ENCODE measurements at regions not wholly inside any gene's neighbourhood (a gene's known extent, or its start where the extent isn't known, plus 50 kb on each side); places are given as distances from the start of the nearest gene placed in this dataset.

DNA sequence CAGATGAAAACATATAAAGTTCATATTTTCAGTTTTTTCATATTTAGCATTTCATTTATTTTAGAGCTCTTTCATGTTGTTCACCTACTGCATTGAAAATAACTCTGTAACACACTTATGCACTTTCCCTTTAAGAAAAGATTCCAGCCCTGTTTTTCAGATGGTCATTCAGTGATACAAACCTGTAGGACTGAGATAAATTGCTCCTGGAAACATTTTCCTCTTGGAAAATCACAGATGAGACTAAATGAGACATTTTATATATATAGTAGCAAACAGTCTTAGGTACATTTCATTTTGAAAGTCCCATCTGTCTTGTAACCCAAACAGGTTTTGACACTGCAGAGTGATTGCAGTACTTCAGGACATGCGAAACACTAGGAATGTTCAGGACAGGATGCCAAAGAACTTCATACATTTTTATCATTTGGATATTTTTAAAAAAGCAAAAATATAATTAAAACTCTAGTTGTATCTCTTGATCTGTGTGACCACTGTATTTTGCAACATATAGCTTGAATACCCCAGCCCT lies 412.4 kb downstream of the MTX2 start:
- DNase-seq (no peak), FAIRE-seq (no peak)
- H3K36me3 ChIP-seq (ENCODE audit: control insufficient read depth in 2 of 3, insufficient read depth in 3 of 3, low read length in 3 of 3) = no peaks in the 10 kb centered on the region
- TF ChIP-seq, protein P1, sequence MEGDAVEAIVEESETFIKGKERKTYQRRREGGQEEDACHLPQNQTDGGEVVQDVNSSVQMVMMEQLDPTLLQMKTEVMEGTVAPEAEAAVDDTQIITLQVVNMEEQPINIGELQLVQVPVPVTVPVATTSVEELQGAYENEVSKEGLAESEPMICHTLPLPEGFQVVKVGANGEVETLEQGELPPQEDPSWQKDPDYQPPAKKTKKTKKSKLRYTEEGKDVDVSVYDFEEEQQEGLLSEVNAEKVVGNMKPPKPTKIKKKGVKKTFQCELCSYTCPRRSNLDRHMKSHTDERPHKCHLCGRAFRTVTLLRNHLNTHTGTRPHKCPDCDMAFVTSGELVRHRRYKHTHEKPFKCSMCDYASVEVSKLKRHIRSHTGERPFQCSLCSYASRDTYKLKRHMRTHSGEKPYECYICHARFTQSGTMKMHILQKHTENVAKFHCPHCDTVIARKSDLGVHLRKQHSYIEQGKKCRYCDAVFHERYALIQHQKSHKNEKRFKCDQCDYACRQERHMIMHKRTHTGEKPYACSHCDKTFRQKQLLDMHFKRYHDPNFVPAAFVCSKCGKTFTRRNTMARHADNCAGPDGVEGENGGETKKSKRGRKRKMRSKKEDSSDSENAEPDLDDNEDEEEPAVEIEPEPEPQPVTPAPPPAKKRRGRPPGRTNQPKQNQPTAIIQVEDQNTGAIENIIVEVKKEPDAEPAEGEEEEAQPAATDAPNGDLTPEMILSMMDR (IDR thresholded peaks at IDR 0.05; ENCODE audit: borderline replicate concordance, extremely low read depth, insufficient read depth) = no peak
- intact Hi-C loops (cut with DNase I) = no loop called here
- no peak overlapping the region for H3K9ac ChIP-seq (ENCODE audit: low read length in 3 of 3)
- no peaks in the 10 kb centered on the region for H3K9me3 ChIP-seq (ENCODE audit: control insufficient read depth in 2 of 3, insufficient read depth in 1 of 3, low read length in 3 of 3)
- no peaks in the 10 kb centered on the region for H3K4me1 ChIP-seq (ENCODE audit: control insufficient read depth in 2 of 3, insufficient read depth in 2 of 3, low read depth in 1 of 3, low read length in 3 of 3)
- H3K4me3 ChIP-seq (ENCODE audit: low read length in 3 of 3) = no peak overlapping the region
- H3K27ac ChIP-seq (ENCODE audit: low read depth in 2 of 2, low read length in 2 of 2) = no peak overlapping the region
- H3K27me3 ChIP-seq (ENCODE audit: control insufficient read depth, insufficient read depth, low read length) = no peaks in the 10 kb centered on the region

DNA sequence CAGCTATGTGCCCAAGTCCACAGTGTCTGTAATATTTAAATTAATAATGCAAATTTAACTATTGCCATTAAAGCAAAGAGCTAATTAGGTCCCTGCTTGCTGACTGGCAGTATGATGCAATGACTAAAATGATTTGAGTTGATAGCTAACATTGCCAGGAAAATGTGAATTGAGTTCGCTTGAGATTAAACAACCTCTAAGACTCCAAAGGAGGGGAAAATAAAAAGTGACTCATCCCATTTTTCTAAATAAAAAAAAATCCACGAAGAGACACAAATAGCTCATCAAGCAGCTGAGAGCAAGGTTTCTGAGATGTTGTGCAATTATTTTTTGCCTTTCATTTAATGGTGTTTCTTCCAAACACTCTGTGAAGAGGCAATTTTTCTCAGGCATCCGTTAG lies 413.0 kb downstream of the MTX2 start:
- DNase-seq = no peak
- TF ChIP-seq, protein P1 (IDR thresholded peaks at IDR 0.05; ENCODE audit: borderline replicate concordance, extremely low read depth, insufficient read depth) = no peak
- FAIRE-seq = no peak
- no peaks in the 10 kb centered on the region for H3K27me3 ChIP-seq (ENCODE audit: control insufficient read depth, insufficient read depth, low read length)
- no peak overlapping the region for H3K4me3 ChIP-seq (ENCODE audit: low read length in 3 of 3)
- H3K36me3 ChIP-seq (ENCODE audit: control insufficient read depth in 2 of 3, insufficient read depth in 3 of 3, low read length in 3 of 3) = no peaks in the 10 kb centered on the region
- intact Hi-C loops (cut with DNase I) = no loop called here
- no peak overlapping the region for H3K9ac ChIP-seq (ENCODE audit: low read length in 3 of 3)
- no peaks in the 10 kb centered on the region for H3K9me3 ChIP-seq (ENCODE audit: control insufficient read depth in 2 of 3, insufficient read depth in 1 of 3, low read length in 3 of 3)
- H3K4me1 ChIP-seq (ENCODE audit: control insufficient read depth in 2 of 3, insufficient read depth in 2 of 3, low read depth in 1 of 3, low read length in 3 of 3) = no peaks in the 10 kb centered on the region
- H3K27ac ChIP-seq (ENCODE audit: low read depth in 2 of 2, low read length in 2 of 2) = no peak overlapping the region

DNA sequence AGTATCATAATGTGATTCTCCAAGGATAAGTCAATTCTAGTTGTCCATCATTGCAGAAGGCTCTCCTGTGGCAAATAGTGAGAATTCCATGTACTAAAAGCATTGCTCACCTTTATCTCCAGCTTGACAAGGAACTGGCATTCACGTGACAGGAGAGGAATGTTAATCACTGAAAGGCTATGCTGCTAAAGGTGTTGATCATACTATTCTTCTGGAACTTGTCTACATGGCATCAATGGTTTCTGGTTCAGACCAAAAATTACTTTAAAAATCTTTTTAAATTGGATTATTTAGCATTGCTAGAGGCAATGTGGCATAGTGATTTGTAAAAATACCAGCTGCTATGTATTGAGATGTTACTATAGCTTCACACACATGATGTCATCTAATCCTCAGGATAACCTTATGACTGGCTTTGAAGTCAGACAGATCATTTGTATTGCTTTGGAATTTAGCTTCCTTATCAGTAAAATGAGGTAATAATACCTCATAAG lies 414.4 kb downstream of the MTX2 start:
- FAIRE-seq (no peak), DNase-seq (no peak)
- no peaks in the 10 kb centered on the region for H3K4me1 ChIP-seq (ENCODE audit: control insufficient read depth in 2 of 3, insufficient read depth in 2 of 3, low read depth in 1 of 3, low read length in 3 of 3)
- H3K9me3 ChIP-seq (ENCODE audit: control insufficient read depth in 2 of 3, insufficient read depth in 1 of 3, low read length in 3 of 3) = no peaks in the 10 kb centered on the region
- TF ChIP-seq, protein P1 (IDR thresholded peaks at IDR 0.05; ENCODE audit: borderline replicate concordance, extremely low read depth, insufficient read depth) = no peak
- no peak overlapping the region for H3K27ac ChIP-seq (ENCODE audit: low read depth in 2 of 2, low read length in 2 of 2)
- no peak overlapping the region for H3K9ac ChIP-seq (ENCODE audit: low read length in 3 of 3)
- no peaks in the 10 kb centered on the region for H3K27me3 ChIP-seq (ENCODE audit: control insufficient read depth, insufficient read depth, low read length)
- no peaks in the 10 kb centered on the region for H3K36me3 ChIP-seq (ENCODE audit: control insufficient read depth in 2 of 3, insufficient read depth in 3 of 3, low read length in 3 of 3)
- no peak overlapping the region for H3K4me3 ChIP-seq (ENCODE audit: low read length in 3 of 3)
- intact Hi-C loops (cut with DNase I) = no loop called here

DNA sequence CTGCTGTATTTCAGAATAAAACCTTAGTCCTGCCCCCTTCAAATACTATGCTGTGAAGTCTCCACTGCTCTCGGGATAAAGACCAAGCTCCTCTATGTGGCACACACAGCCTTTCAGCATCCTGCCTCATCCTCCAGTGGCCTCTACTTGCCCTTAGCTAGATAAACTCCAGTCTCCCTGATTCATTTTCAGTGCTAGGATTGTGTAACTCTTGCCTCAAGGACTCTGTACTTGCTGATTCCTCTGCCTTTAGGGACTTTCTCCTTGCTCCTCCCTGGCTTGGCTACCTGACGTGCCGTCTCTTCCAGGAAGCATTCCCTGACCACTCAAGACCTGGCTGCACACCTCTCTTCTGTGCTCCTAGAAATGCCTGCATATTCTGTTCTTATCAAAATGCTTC lies 416.7 kb downstream of the MTX2 start:
- Histone ChIP-seq H3K36me3 (ENCODE audit: control insufficient read depth in 2 of 3, insufficient read depth in 3 of 3, low read length in 3 of 3) (no peaks in the 10 kb centered on the region), H3K9me3 (ENCODE audit: control insufficient read depth in 2 of 3, insufficient read depth in 1 of 3, low read length in 3 of 3) (no peaks in the 10 kb centered on the region), H3K27ac (ENCODE audit: low read depth in 2 of 2, low read length in 2 of 2) (no peak overlapping the region), H3K9ac (ENCODE audit: low read length in 3 of 3) (no peak overlapping the region), H3K27me3 (ENCODE audit: control insufficient read depth, insufficient read depth, low read length) (no peaks in the 10 kb centered on the region), H3K4me1 (ENCODE audit: control insufficient read depth in 2 of 3, insufficient read depth in 2 of 3, low read depth in 1 of 3, low read length in 3 of 3) (no peaks in the 10 kb centered on the region), H3K4me3 (ENCODE audit: low read length in 3 of 3) (no peak overlapping the region)
- FAIRE-seq = no peak
- intact Hi-C loops (cut with DNase I) = no loop called here
- TF ChIP-seq, protein P1 (IDR thresholded peaks at IDR 0.05; ENCODE audit: borderline replicate concordance, extremely low read depth, insufficient read depth) = no peak
- no peak for DNase-seq
